Kidney (tissue), 13 donors: ENCODE measurements at regions not wholly inside any gene's neighbourhood (a gene's known extent, or its start where the extent isn't known, plus 50 kb on each side); places are given as distances from the start of the nearest gene placed in this dataset.

Source experiments
- DNase-seq, 5 donors: peaks; one replicate each; pipeline ENCODE4 v3.0.0-alpha.2; 2013 to 2020
- FAIRE-seq: peaks from 2 replicates; lab custom pipeline; 2012; peaks lifted over from hg19 to GRCh38; lab: Jason Lieb, UNC
- H3K27ac ChIP-seq, 2 donors: one replicate each; pipeline ENCODE4 v1.7.0; 2013; ENCODE audit warnings: low read depth in 2 of 2, low read length in 2 of 2, inconsistent platforms in 1 of 2
- H3K27me3 ChIP-seq: one replicate; pipeline ENCODE4 v1.7.1; 2013; ENCODE audit warnings: low read length, inconsistent platforms; ENCODE audit not compliant: control insufficient read depth, insufficient read depth
- H3K36me3 ChIP-seq, 3 donors: one replicate each; pipeline versions ENCODE4 v1.7.0 to v1.7.1; 2013; ENCODE audit warnings: low read length in 3 of 3, control low read depth in 1 of 3, inconsistent platforms in 1 of 3; ENCODE audit not compliant: insufficient read depth in 3 of 3, control insufficient read depth in 2 of 3
- H3K4me1 ChIP-seq, 3 donors: one replicate each; pipeline versions ENCODE4 v1.7.0 to v1.7.1; 2013; ENCODE audit warnings: low read length in 3 of 3, inconsistent platforms in 1 of 3, low read depth in 1 of 3; ENCODE audit not compliant: control insufficient read depth in 2 of 3, insufficient read depth in 2 of 3
- H3K4me3 ChIP-seq, 3 donors: one replicate each; pipeline versions ENCODE4 v1.7.0 to v1.8.1; 2013; ENCODE audit warnings: low read length in 3 of 3, control low read depth in 1 of 3, inconsistent platforms in 1 of 3
- H3K9ac ChIP-seq, 3 donors: one replicate each; pipeline versions ENCODE4 v1.7.0 to v1.7.1; 2013; ENCODE audit warnings: low read length in 3 of 3, control low read depth in 1 of 3, inconsistent platforms in 1 of 3
- H3K9me3 ChIP-seq, 3 donors: one replicate each; pipeline versions ENCODE4 v1.7.0 to v1.7.1; 2013; ENCODE audit warnings: low read length in 3 of 3, control low read depth in 1 of 3, inconsistent platforms in 1 of 3; ENCODE audit not compliant: control insufficient read depth in 2 of 3, insufficient read depth in 1 of 3
- intact Hi-C: fragments of 100-400 bp; cut with DNase I; formaldehyde crosslinking; loops from one replicate; pipeline ENCODE4 v1.11.1; 2022
- TF ChIP-seq, protein P1 (sequence below): IDR thresholded peaks from 3 replicates; pipeline ENCODE4 v1.5.1; 2012; ENCODE audit warnings: mild to moderate bottlenecking, moderate library complexity, borderline replicate concordance; ENCODE audit not compliant: insufficient read depth; ENCODE audit errors: extremely low read depth
- donor health status: control.
- donor health status: control.
- donor health status: control.
- donor health status: control.
- donor health status: control.
- donor health status: DM: yes; HTN: yes; CAD: no.
- donor health status: Normal renal cell carcinoma (clear cell type).

DNA sequence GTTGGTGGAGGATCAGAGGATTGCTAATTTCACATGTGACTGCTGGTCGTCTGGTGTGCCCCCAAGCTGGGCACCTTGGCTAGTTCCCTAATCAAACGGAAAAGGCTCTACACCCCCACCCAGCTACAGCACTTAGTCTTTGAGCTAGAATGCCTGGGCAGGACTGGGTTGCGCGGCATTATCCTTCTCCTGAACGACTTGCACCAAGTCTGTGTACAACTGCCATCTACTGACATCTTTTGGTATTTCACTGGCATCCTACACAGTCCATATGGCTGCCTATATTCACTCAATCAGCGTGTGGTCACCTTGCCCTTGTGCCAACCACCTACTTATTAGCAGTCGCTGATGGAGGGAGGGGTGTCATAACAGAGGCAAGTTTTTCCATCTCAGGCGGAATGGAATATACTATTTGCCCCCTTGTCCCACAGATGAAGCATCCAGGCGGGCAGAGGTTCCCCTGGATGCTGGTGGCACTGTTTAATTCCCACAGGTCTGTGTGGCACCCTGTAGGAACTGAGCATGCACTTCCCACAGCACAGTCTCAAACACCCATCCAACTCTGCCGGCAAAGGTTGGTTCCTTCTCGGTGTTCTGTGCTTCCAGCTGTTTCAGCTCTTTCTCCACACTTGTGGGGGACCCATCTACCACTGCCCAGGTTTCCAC lies 150.1 kb downstream of the OSTF1 start:
- FAIRE-seq (no peak), DNase-seq (peak in 3 of 5 donors; percentile 51 to 77 (median 66))
- Histone ChIP-seq H3K27me3 (no peaks in the 10 kb centered on the region), H3K36me3 (no peaks in the 10 kb centered on the region), H3K4me3 (no peak overlapping the region), H3K9ac (no peak overlapping the region), H3K9me3 (peaks cover 0 to 8% (median 0%) of the 10 kb centered on the region in 3 donors), H3K27ac (no peak overlapping the region), H3K4me1 (no peaks in the 10 kb centered on the region)
- TF ChIP-seq, protein P1, sequence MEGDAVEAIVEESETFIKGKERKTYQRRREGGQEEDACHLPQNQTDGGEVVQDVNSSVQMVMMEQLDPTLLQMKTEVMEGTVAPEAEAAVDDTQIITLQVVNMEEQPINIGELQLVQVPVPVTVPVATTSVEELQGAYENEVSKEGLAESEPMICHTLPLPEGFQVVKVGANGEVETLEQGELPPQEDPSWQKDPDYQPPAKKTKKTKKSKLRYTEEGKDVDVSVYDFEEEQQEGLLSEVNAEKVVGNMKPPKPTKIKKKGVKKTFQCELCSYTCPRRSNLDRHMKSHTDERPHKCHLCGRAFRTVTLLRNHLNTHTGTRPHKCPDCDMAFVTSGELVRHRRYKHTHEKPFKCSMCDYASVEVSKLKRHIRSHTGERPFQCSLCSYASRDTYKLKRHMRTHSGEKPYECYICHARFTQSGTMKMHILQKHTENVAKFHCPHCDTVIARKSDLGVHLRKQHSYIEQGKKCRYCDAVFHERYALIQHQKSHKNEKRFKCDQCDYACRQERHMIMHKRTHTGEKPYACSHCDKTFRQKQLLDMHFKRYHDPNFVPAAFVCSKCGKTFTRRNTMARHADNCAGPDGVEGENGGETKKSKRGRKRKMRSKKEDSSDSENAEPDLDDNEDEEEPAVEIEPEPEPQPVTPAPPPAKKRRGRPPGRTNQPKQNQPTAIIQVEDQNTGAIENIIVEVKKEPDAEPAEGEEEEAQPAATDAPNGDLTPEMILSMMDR = peak; percentile 47
- intact Hi-C loops = no loop called here

DNA sequence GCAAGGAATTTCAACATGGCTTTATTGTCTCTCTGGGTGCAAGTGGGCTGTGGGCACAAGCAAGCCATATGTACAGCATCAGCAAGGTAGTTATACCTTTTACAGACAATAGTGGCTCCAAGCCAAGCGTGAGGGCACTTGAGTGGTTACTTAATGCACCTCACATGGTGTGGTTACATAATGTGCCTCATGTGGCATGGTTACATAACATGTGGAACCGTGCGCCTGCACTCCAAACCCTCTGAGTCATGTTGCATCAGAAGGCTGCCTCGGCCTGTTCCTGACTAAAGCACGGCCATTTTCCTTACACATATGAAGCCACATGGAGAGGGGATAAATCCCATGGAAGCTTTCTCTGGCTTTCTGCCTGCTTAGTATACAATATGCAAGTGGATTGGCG lies 150.9 kb downstream of the OSTF1 start:
- DNase-seq = no peak
- no peak overlapping the region for H3K4me3 ChIP-seq
- no peak for FAIRE-seq
- no peak overlapping the region for H3K9ac ChIP-seq
- H3K36me3 ChIP-seq = no peaks in the 10 kb centered on the region
- H3K27ac ChIP-seq = no peak overlapping the region
- intact Hi-C loops = no loop called here
- no peaks in the 10 kb centered on the region for H3K4me1 ChIP-seq
- H3K27me3 ChIP-seq = no peaks in the 10 kb centered on the region
- TF ChIP-seq, protein P1 = no peak
- H3K9me3 ChIP-seq = peaks cover 0 to 8% (median 0%) of the 10 kb centered on the region in 3 donors

DNA sequence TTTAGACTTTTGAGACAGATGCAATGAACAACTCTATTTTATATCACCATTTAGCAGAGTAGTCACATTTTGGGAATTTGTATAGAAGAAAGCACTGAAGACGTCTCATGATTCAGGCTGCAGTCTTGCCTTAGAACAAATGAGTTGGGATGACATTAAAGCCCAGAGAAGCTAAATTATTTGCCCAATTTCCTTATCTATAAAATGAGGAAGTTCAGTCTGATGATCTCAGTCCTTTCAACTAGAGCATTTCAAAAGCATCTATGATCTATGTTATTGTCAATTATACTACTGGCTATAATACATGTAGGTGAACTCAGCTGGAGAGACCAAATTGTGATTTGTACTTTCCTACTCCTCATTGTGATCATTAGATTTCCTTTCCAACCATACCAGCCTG lies 154.1 kb downstream of the OSTF1 start:
- H3K27me3 ChIP-seq = no peaks in the 10 kb centered on the region
- intact Hi-C loops = no loop called here
- DNase-seq (no peak), FAIRE-seq (no peak)
- no peaks in the 10 kb centered on the region for H3K36me3 ChIP-seq
- TF ChIP-seq, protein P1 = no peak
- H3K4me3 ChIP-seq = no peak overlapping the region
- no peak overlapping the region for H3K27ac ChIP-seq
- peaks cover 0 to 4% (median 0%) of the 10 kb centered on the region in 3 donors for H3K9me3 ChIP-seq
- no peaks in the 10 kb centered on the region for H3K4me1 ChIP-seq
- H3K9ac ChIP-seq = no peak overlapping the region
